GM12892 (cell line): ENCODE measurements at regions not wholly inside any gene's neighbourhood (a gene's known extent, or its start where the extent isn't known, plus 50 kb on each side); places are given as distances from the start of the nearest gene placed in this dataset.

ENCODE experiments used
- POLR2A ChIP-seq: IDR thresholded peaks from 2 replicates; pipeline ENCODE4 v1.6.1; 2011; ENCODE audit warnings: low read depth, low read length, control low read depth
- TAF1 ChIP-seq: IDR thresholded peaks from 2 replicates; pipeline ENCODE4 v1.6.1; 2011; ENCODE audit warnings: low read depth, mild to moderate bottlenecking, control low read depth, low read length, borderline replicate concordance

- no peak for TF ChIP-seq POLR2A
- TF ChIP-seq TAF1 = no peak
Measured at GRCh38 chr6:90440586-90441283, 144.1 kb upstream of the BACH2 start.
